Activated CD8-positive, alpha-beta memory T cell treated with anti-CD3 and anti-CD28 coated beads, Interleukin-2, amount 50 U/mL, for 1 hour (primary cell): ENCODE measurements at regions not wholly inside any gene's neighbourhood (a gene's known extent, or its start where the extent isn't known, plus 50 kb on each side); places are given as distances from the start of the nearest gene placed in this dataset.
"Not testable (repeated sequence)": the region's sequence is repeated elsewhere in the genome, so short reads cannot be mapped to it uniquely, and the experiment has no call there.

Experiments used
- DNase-seq: peaks from one replicate; pipeline ENCODE4 v3.0.0-alpha.2; 2020; ENCODE audit errors: extremely low read depth

- DNase-seq, result not testable (repeated sequence)
Measured at GRCh38 chr1:120617493-120617892, 106.3 kb upstream of the NBPF26 start.

GRCh38 chr1:120619867-120620692 is 103.7 kb upstream of the NBPF26 start:
- DNase-seq, result not testable (repeated sequence)

- DNase-seq, result not testable (repeated sequence)
Measured at GRCh38 chr1:120620693-120620969, 103.1 kb upstream of the NBPF26 start.

- not testable (repeated sequence) for DNase-seq
Measured at GRCh38 chr1:120621278-120621677, 102.5 kb upstream of the NBPF26 start.

GRCh38 chr1:120623539-120623938 is 100.2 kb upstream of the NBPF26 start:
- not testable (repeated sequence) for DNase-seq

GRCh38 chr1:120624565-120625064 is 99.1 kb upstream of the NBPF26 start:
- not testable (repeated sequence) for DNase-seq

GRCh38 chr1:120629832-120630455 is 93.8 kb upstream of the NBPF26 start:
- DNase-seq, result not testable (repeated sequence)

- DNase-seq, result not testable (repeated sequence)
Measured at GRCh38 chr1:120634816-120635806, 88.6 kb upstream of the NBPF26 start.

- not testable (repeated sequence) for DNase-seq
Measured at GRCh38 chr1:120640261-120641013, 83.3 kb upstream of the NBPF26 start.

GRCh38 chr1:120641014-120641302 is 82.8 kb upstream of the NBPF26 start:
- DNase-seq, result not testable (repeated sequence)

GRCh38 chr1:120647182-120647581 is 76.6 kb upstream of the NBPF26 start:
- not testable (repeated sequence) for DNase-seq

GRCh38 chr1:120648915-120649623 is 74.7 kb upstream of the NBPF26 start:
- DNase-seq, result not testable (repeated sequence)

GRCh38 chr1:120649730-120650129 is 74.0 kb upstream of the NBPF26 start:
- not testable (repeated sequence) for DNase-seq

GRCh38 chr1:120654114-120654513 is 69.6 kb upstream of the NBPF26 start:
- not testable (repeated sequence) for DNase-seq

- not testable (repeated sequence) for DNase-seq
Measured at GRCh38 chr1:120655394-120655793, 68.4 kb upstream of the NBPF26 start.

GRCh38 chr1:120656116-120656515 is 67.6 kb upstream of the NBPF26 start:
- not testable (repeated sequence) for DNase-seq

GRCh38 chr1:120657804-120658203 is 65.9 kb upstream of the NBPF26 start:
- not testable (repeated sequence) for DNase-seq

GRCh38 chr1:120658622-120659021 is 65.1 kb upstream of the NBPF26 start:
- DNase-seq, result not testable (repeated sequence)

- DNase-seq, result not testable (repeated sequence)
Measured at GRCh38 chr1:120659133-120659532, 64.6 kb upstream of the NBPF26 start.
